HUES6 (cell line): ENCODE measurements at regions not wholly inside any gene's neighbourhood (a gene's known extent, or its start where the extent isn't known, plus 50 kb on each side); places are given as distances from the start of the nearest gene placed in this dataset.

ENCODE experiments used
- H3K27ac ChIP-seq: 2 replicates; pipeline ENCODE4 v1.7.0; 2013; ENCODE audit warnings: low read depth, mild to moderate bottlenecking, low read length, inconsistent platforms
- H3K27me3 ChIP-seq: 2 replicates; pipeline ENCODE4 v1.6.1; 2013; ENCODE audit warnings: low read length; ENCODE audit not compliant: control insufficient read depth, insufficient read depth
- H3K36me3 ChIP-seq: 2 replicates; pipeline ENCODE4 v1.6.1; 2013; ENCODE audit warnings: low read length; ENCODE audit not compliant: control insufficient read depth, insufficient read depth
- H3K4me1 ChIP-seq: 2 replicates; pipeline ENCODE4 v1.6.1; 2013; ENCODE audit warnings: low read length; ENCODE audit not compliant: control insufficient read depth, insufficient read depth
- H3K4me3 ChIP-seq: 2 replicates; pipeline ENCODE4 v1.5.1; 2013; ENCODE audit warnings: low read depth, low read length
- H3K9ac ChIP-seq: one replicate; pipeline ENCODE4 v1.6.1; 2013; ENCODE audit warnings: mild to moderate bottlenecking, low read length
- H3K9me3 ChIP-seq: 2 replicates; pipeline ENCODE4 v1.6.1; 2013; ENCODE audit warnings: low read depth, low read length; ENCODE audit not compliant: control insufficient read depth, insufficient read depth

DNA sequence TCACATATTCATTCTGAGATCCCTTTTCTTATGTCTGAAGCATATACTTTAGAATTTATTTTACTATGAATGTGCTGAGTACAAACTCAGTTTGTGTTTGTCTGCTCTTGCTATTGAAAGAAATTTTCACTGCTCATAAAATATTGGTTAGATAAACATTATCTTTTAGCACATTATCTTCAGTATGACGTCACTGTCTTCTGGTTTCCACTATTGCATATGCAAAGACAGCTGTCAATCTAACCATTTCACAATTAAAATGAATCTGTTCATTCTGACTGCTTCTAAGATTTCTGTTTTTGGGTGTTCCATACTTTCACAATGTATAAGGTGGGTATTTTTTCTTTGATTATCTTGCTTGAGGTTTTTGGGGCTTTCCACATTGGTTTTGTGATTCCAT is 526.2 kb upstream of the CDH6 start:
- Histone ChIP-seq H3K27ac (no peak overlapping the region), H3K4me3 (no peak overlapping the region), H3K4me1 (peaks cover 6% of the 10 kb centered on the region; the same call in 1 of the 2 replicates), H3K9me3 (0 out of 2 replicates have a peak, but pooled peaks cover 3% of the 10 kb centered on the region), H3K27me3 (no peaks in the 10 kb centered on the region), H3K9ac (no peak overlapping the region), H3K36me3 (no peaks in the 10 kb centered on the region)

DNA sequence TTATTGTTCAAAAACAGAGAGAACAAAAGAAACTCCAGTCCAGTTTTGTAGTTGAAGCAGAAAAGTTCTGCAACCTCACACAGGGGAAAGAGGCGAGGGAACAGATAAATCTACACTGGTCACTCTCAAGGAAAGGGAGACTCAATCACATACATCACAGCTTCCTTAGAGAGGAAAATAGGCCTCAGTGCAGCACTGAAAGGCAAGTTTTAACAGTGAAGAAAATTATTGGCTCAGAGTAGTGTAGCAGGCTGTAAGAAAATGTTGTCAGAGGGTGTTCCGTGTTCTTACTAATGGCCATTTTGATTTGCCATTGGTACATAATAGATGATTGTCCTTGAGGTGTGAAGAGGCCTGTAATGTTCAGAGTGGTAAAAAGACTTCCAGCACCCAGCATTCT is 530.0 kb upstream of the CDH6 start:
- Histone ChIP-seq H3K27me3 (no peaks in the 10 kb centered on the region), H3K36me3 (no peaks in the 10 kb centered on the region), H3K4me3 (no peak overlapping the region), H3K4me1 (peaks cover 7% of the 10 kb centered on the region; the same call in 1 of the 2 replicates), H3K9me3 (no peaks in the 10 kb centered on the region; the same call in 1 of the 2 replicates), H3K9ac (no peak overlapping the region), H3K27ac (no peak overlapping the region)

DNA sequence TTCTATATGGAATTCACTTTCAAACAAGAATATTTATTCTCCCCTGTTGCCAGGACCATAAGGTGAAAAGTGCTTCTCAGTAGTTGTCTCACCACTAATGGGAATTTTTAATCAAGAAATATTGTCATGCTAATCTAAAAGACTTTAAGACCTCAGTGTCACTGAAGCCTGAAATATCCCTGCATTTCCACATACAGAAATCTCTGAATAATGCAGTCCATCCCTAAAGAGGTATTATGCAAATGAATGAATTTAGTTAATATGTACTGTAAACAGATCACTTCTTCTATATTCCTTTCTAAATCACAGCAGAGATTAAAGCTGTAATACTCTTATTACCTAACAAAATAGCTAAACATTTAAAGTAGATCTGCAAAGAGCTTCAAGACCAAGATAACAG is 531.1 kb upstream of the CDH6 start:
- Histone ChIP-seq H3K9me3 (no peaks in the 10 kb centered on the region; the same call in 1 of the 2 replicates), H3K27me3 (no peaks in the 10 kb centered on the region), H3K27ac (no peak overlapping the region), H3K9ac (no peak overlapping the region), H3K36me3 (no peaks in the 10 kb centered on the region), H3K4me3 (no peak overlapping the region), H3K4me1 (peaks cover 7% of the 10 kb centered on the region; the same call in 1 of the 2 replicates)

DNA sequence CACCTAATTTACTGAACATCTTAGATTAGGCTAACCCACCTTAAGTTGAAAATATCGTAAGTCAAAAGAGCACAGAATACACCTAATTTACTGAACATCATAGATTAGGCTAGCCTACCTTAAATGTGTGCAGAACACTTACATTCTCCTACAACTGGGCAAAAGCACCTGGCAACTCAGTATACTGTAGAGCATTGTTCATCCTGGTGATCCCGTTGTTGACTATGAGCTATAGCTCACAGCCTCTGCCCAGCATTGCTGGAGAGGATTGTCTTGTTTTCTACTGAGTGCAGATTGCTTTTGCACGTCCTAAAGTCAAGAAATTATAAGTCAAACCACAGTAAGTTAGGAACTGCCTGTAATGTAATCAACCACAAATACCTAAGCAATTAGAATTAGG is 531.8 kb upstream of the CDH6 start:
- peaks cover 7% of the 10 kb centered on the region; the same call in 1 of the 2 replicates for H3K4me1 ChIP-seq
- H3K36me3 ChIP-seq = no peaks in the 10 kb centered on the region
- no peaks in the 10 kb centered on the region; the same call in 1 of the 2 replicates for H3K9me3 ChIP-seq
- H3K9ac ChIP-seq = no peak overlapping the region
- H3K4me3 ChIP-seq = no peak overlapping the region
- no peaks in the 10 kb centered on the region for H3K27me3 ChIP-seq
- H3K27ac ChIP-seq = no peak overlapping the region

DNA sequence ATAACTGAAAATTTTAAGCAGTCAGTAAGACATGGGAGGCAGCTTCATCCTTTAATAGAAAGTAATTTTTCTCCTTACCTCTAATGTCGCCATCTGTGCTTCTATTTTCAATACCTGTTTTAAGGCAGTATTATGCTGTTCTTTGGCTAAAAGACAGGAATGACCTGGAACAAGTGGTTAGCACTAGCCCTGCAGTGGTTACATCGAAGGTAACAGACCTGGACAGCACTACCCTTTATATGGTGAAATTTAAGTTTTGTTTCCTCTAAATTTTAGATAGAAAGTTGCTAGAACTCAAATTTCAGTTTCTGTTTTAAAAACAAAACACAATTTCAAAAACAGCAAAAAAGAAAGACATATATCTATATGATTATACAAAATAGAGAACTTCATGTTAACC is 534.1 kb upstream of the CDH6 start:
- Histone ChIP-seq H3K9me3 (no peaks in the 10 kb centered on the region; the same call in 1 of the 2 replicates), H3K4me1 (peaks cover 7% of the 10 kb centered on the region; the same call in 1 of the 2 replicates), H3K4me3 (no peak overlapping the region), H3K27ac (no peak overlapping the region), H3K27me3 (no peaks in the 10 kb centered on the region), H3K36me3 (no peaks in the 10 kb centered on the region), H3K9ac (no peak overlapping the region)

DNA sequence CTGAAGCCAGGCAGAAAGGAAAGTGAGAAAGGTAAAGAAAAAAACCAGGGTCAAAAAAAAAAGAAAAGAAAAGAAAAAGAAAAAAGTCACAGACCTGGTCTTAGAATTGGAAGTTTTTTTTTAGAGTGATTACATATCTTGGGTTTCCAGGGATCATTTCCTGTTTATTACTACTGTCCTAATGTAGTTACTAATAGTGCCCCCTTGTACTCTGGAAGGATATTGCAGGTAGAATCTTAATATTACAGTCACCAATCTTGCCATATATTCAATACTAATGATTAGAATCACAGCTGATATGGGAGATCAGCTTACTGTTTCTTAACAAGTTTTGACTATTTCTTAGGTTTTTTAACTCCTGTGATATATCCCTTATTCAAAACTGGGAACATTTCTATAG is 543.2 kb upstream of the CDH6 start:
- no peak overlapping the region for H3K9ac ChIP-seq
- H3K27me3 ChIP-seq = no peaks in the 10 kb centered on the region
- H3K36me3 ChIP-seq = no peaks in the 10 kb centered on the region
- no peaks in the 10 kb centered on the region for H3K4me1 ChIP-seq
- H3K9me3 ChIP-seq = no peaks in the 10 kb centered on the region
- H3K4me3 ChIP-seq = no peak overlapping the region
- no peak overlapping the region for H3K27ac ChIP-seq

DNA sequence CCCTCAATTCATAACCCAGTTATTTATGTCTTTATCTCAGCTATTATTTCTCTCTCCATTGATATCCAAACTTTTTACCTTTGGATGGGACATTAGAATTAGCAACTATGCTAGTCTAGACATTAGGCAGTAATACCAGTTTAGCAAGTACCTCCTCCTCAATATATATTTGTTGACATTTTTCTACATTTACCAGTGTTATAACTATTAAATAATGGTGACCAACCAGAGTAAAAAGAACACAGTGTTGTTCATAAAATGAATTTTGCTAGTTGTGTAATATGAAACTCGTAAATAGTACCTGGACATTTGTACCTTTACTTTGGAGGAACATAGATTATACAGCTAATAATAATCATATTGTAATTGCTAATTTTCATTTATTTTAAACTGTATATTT is 554.6 kb upstream of the CDH6 start:
- Histone ChIP-seq H3K27ac (no peak overlapping the region), H3K36me3 (no peaks in the 10 kb centered on the region), H3K4me3 (no peak overlapping the region), H3K9me3 (peaks cover 5% of the 10 kb centered on the region), H3K27me3 (no peaks in the 10 kb centered on the region), H3K9ac (no peak overlapping the region), H3K4me1 (no peaks in the 10 kb centered on the region)

DNA sequence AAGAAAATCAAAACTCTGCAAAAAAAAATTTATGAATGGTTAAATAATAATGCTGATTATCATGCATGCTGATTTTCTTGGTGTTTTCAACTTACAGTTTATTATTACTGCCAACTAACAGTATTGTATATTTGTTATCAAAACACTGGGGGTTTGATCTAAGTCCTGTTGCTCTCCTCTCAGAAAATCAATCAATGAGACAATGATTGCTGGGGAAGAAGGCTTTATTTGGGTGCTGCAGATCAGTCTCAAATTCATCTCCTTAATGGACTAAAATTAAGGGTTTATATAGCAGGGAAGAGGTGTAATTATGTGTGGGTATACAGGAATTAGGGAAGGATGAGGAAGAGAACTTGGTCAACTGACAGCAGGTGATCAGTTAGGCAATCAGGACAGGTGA is 565.5 kb upstream of the CDH6 start:
- H3K36me3 ChIP-seq = no peaks in the 10 kb centered on the region
- H3K9me3 ChIP-seq = peaks cover 16% of the 10 kb centered on the region
- H3K4me1 ChIP-seq = no peaks in the 10 kb centered on the region
- no peak overlapping the region for H3K27ac ChIP-seq
- no peaks in the 10 kb centered on the region for H3K27me3 ChIP-seq
- no peak overlapping the region for H3K4me3 ChIP-seq
- H3K9ac ChIP-seq = no peak overlapping the region

DNA sequence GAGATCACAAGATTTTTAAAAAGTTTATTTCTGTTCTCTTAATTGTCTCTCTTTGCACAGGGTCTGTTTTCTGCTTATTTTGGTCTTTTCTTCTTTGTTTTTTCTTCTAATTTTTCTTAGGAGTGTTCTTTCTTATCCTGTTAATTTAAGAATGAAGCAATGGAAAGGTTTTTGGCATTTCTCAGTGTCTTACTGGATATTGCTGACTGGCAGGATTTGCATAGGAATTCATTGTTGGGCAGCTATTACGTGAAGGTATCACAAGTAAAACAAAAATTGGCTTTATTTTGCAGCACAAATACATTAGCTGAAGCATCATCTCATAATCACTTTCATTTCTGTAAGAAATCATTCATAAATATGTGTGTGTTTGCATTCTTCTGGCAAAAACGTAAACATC is 566.9 kb upstream of the CDH6 start:
- Histone ChIP-seq H3K27ac (no peak overlapping the region), H3K9ac (no peak overlapping the region), H3K27me3 (no peaks in the 10 kb centered on the region), H3K9me3 (peaks cover 16% of the 10 kb centered on the region), H3K4me1 (no peaks in the 10 kb centered on the region), H3K36me3 (no peaks in the 10 kb centered on the region), H3K4me3 (no peak overlapping the region)

DNA sequence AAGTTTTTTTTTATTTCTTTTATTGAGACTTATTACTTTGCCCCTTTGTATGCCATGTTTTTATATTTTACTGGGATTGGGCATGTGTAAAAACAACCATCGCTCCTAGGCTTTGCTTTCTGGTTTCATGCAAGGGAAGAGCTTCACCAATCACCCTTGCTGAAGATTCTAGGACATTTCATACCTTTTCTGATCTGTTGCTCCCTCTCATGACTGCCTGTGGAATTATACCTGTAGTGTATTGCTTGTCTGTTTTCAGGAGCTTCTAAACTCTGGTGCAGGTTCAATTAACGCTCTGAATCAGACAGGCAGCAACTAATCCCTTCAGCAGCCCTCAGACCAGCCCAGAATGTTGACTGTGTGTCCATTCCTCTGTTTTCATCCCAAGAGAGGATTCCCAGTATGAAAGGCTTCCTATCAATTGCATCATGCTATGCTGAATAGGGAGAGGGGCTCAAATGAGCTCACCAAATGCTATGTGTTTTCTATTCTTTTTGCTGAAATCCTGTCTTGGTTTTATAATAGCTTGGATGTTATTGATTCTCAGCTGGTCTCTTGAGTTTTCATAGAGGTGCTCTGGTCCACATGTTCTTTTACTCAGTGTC is 572.9 kb upstream of the CDH6 start:
- Histone ChIP-seq H3K9ac (no peak overlapping the region), H3K27me3 (no peaks in the 10 kb centered on the region), H3K27ac (no peak overlapping the region), H3K4me1 (no peaks in the 10 kb centered on the region), H3K4me3 (no peak overlapping the region), H3K9me3 (peaks cover 12% of the 10 kb centered on the region; the same call in 1 of the 2 replicates), H3K36me3 (no peaks in the 10 kb centered on the region)

DNA sequence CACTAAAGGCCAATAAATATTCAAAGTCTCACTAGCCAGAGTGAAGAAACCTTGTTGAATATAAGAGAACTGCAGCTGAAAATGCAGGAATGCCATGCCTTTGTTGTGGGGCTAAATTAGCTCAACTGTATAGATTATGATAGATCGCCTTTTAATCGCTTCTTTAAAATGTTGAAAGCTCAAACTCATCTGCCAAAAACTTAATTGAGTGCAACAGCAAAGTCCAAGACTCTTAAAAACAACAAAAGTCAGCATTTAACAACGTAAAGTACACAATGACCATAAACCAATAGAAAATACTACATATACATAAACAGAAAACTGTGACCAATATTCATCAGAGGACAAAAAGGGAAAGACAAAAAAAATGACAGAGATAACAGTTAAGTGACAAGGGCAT is 585.0 kb upstream of the CDH6 start:
- no peaks in the 10 kb centered on the region for H3K9me3 ChIP-seq
- no peak overlapping the region for H3K9ac ChIP-seq
- H3K36me3 ChIP-seq = no peaks in the 10 kb centered on the region
- peaks cover 10% of the 10 kb centered on the region; the same call in 1 of the 2 replicates for H3K27me3 ChIP-seq
- peak overlapping the region; percentile 76; the same call in 1 of the 2 replicates for H3K27ac ChIP-seq
- no peak overlapping the region for H3K4me3 ChIP-seq
- peaks cover 24% of the 10 kb centered on the region for H3K4me1 ChIP-seq
